ENCODE measurements at regions not wholly inside any gene's neighbourhood (a gene's known extent, or its start where the extent isn't known, plus 50 kb on each side); places are given as distances from the start of the nearest gene placed in this dataset.
A peak's percentile ranks its signal among the peaks of the same experiment; 100 is the strongest.

DNA sequence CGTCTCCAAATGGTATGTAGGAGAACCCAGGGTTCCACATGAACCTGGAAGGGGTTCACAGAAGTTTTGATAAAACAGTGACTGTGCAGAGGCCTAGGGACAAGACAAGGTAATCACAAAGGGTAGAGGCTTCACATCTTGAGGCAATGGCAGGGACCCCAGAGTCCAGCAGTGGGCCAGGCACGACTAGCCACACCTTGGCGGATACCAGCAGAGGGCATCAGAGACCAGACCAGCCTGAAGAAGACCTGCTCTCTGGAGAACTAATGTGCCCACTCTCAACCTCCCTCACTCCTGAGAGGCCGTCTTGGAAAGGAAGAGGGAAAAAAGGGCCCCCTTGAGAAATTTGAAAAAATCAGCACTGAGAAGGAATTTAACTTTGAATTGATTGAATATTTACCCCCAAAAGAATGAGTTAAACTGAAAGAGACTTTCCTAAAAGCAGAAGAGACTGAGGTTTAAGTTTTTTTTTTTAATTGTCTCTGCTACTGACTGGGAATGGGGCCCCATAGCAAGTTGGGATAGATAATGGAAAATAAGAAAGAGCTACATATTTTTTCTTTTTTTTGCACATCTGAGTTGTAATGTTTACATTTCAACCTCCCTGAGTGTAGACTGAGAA is 243.8 kb upstream of the JADE1 start:
- no peak for DNase-seq (ENCODE audit: low spot score in 2 of 2)
- 82% methylated on average over 4 of the region's 4 CpGs for WGBS
- no peak overlapping the region for H3K4me3 ChIP-seq

GRCh38 chr4:128565054-128565453 is 244.4 kb upstream of the JADE1 start:
- TF ChIP-seq POLR2A (IDR thresholded peaks at IDR 0.05): no peak
- no peak for TF ChIP-seq EP300 (IDR thresholded peaks at IDR 0.05)
- TF ChIP-seq CTCF (IDR thresholded peaks at IDR 0.05): no peak
- TF ChIP-seq POLR2AphosphoS5 (IDR thresholded peaks at IDR 0.05): no peak
- no peaks in the 10 kb centered on the region for H3K27me3 ChIP-seq
- DNase-seq (ENCODE audit: low spot score in 2 of 2): no peak
- no peaks in the 10 kb centered on the region for H3K9me3 ChIP-seq
- 92% methylated on average over 2 of the region's 2 CpGs for WGBS
- no peak overlapping the region for H3K4me3 ChIP-seq
- H3K27ac ChIP-seq: no peak overlapping the region
- peaks cover 5% of the 10 kb centered on the region for H3K4me1 ChIP-seq
- no peaks in the 10 kb centered on the region for H3K36me3 ChIP-seq

More for the DNA sequence above, 243.8 kb upstream of the JADE1 start:
- no peaks in the 10 kb centered on the region for H3K9me3 ChIP-seq
- H3K27ac ChIP-seq: no peak overlapping the region
- no peaks in the 10 kb centered on the region for H3K36me3 ChIP-seq
- H3K4me1 ChIP-seq: peaks cover 6% of the 10 kb centered on the region
- no peak for TF ChIP-seq CTCF (IDR thresholded peaks at IDR 0.05)
- TF ChIP-seq EP300 (IDR thresholded peaks at IDR 0.05): no peak
- TF ChIP-seq POLR2A (IDR thresholded peaks at IDR 0.05): no peak
- TF ChIP-seq POLR2AphosphoS5 (IDR thresholded peaks at IDR 0.05): no peak
- no peaks in the 10 kb centered on the region for H3K27me3 ChIP-seq

DNA sequence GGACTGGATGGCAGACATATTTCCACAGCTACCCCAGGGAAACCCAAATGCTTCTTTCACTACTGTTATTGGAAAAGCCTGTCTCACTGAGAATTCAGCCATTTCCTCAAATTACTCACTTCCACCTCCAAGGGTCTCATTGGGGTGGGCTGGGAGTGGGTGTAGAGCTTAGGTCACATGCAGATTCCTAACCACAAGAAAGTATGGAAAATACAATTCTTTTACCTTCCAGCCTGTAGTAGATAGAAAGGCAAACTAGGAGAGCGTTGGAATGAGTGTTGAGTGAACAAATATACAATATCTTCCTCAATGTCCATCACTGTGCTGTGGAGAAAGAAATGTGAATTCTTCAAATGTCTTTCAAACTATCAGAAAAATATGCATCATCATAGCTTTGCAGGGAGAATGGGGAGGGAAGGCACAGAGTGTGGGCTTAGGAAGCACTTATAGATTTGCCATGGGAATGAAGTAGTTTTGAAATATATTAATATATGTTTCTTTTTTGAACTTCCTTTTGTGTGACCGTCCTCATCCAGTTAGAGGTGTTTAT is 245.3 kb upstream of the JADE1 start:
- H3K27ac ChIP-seq: no peak overlapping the region
- 71% methylated on average over 2 of the region's 2 CpGs for WGBS
- H3K36me3 ChIP-seq: no peaks in the 10 kb centered on the region
- H3K4me3 ChIP-seq: no peak overlapping the region
- H3K9me3 ChIP-seq: no peaks in the 10 kb centered on the region
- no peak for TF ChIP-seq EP300 (IDR thresholded peaks at IDR 0.05)
- no peak for TF ChIP-seq POLR2AphosphoS5 (IDR thresholded peaks at IDR 0.05)
- TF ChIP-seq CTCF (IDR thresholded peaks at IDR 0.05): no peak
- no peak for TF ChIP-seq POLR2A (IDR thresholded peaks at IDR 0.05)
- H3K4me1 ChIP-seq: peaks cover 6% of the 10 kb centered on the region
- no peaks in the 10 kb centered on the region for H3K27me3 ChIP-seq
- no peak for DNase-seq (ENCODE audit: low spot score in 2 of 2)

- 69% methylated on average over 6 of the region's 6 CpGs for WGBS
- no peak for TF ChIP-seq POLR2AphosphoS5 (IDR thresholded peaks at IDR 0.05)
- H3K4me3 ChIP-seq: no peak overlapping the region
- H3K27ac ChIP-seq: no peak overlapping the region
- H3K27me3 ChIP-seq: no peaks in the 10 kb centered on the region
- DNase-seq (ENCODE audit: low spot score in 2 of 2): no peak
- no peaks in the 10 kb centered on the region for H3K9me3 ChIP-seq
- peaks cover 15% of the 10 kb centered on the region for H3K4me1 ChIP-seq
- H3K36me3 ChIP-seq: no peaks in the 10 kb centered on the region
These were observed 248.6 kb upstream of the JADE1 start for GRCh38 chr4:128560754-128561495.

- Histone ChIP-seq H3K36me3 (no peaks in the 10 kb centered on the region), H3K9me3 (no peaks in the 10 kb centered on the region), H3K4me3 (no peak overlapping the region), H3K27me3 (no peaks in the 10 kb centered on the region), H3K27ac (peak overlapping the region; percentile 71), H3K4me1 (peaks cover 19% of the 10 kb centered on the region)
- DNase-seq (ENCODE audit: low spot score in 2 of 2): no peak
- no peak for TF ChIP-seq POLR2AphosphoS5 (IDR thresholded peaks at IDR 0.05)
- no peak for TF ChIP-seq EP300 (IDR thresholded peaks at IDR 0.05)
- no peak for TF ChIP-seq POLR2A (IDR thresholded peaks at IDR 0.05)
- TF ChIP-seq CTCF (IDR thresholded peaks at IDR 0.05): no peak
- 52% methylated on average over 8 of the region's 8 CpGs for WGBS
These were observed 250.4 kb upstream of the JADE1 start for GRCh38 chr4:128558896-128559679.

All from suprapubic skin (tissue), 4 donors.